Parathyroid adenoma (tissue), 2 donors: ENCODE measurements at regions not wholly inside any gene's neighbourhood (a gene's known extent, or its start where the extent isn't known, plus 50 kb on each side); places are given as distances from the start of the nearest gene placed in this dataset.
"Not testable (repeated sequence)": the region's sequence is repeated elsewhere in the genome, so short reads cannot be mapped to it uniquely, and the experiment has no call there.

ENCODE experiments used
- H2AFZ ChIP-seq: fragments of 300-600 bp; sonication (generic); one replicate; pipeline ENCODE4 v1.7.0; 2017; ENCODE audit warnings: antibody characterized with exemption, mild to moderate bottlenecking
- H3K27ac ChIP-seq: fragments of 300-600 bp; sonication (generic); one replicate; pipeline ENCODE4 v1.7.0; 2017
- H3K27me3 ChIP-seq: fragments of 300-600 bp; sonication (generic); one replicate; pipeline ENCODE4 v1.7.0; 2017; ENCODE audit warnings: low read length; ENCODE audit not compliant: control insufficient read depth, insufficient read depth
- H3K36me3 ChIP-seq: fragments of 300-600 bp; sonication (generic); one replicate; pipeline ENCODE4 v1.7.0; 2017; ENCODE audit warnings: low read length; ENCODE audit not compliant: control insufficient read depth, insufficient read depth
- H3K4me1 ChIP-seq: fragments of 300-600 bp; sonication (generic); one replicate; pipeline ENCODE4 v1.7.0; 2017; ENCODE audit warnings: control low read depth
- H3K4me2 ChIP-seq: fragments of 300-600 bp; sonication (generic); one replicate; pipeline ENCODE4 v1.7.0; 2017; ENCODE audit warnings: low read length
- H3K4me3 ChIP-seq: fragments of 300-600 bp; sonication (generic); one replicate; pipeline ENCODE4 v1.7.0; 2017; ENCODE audit warnings: low read depth, low read length
- H3K79me2 ChIP-seq: fragments of 300-600 bp; sonication (generic); one replicate; pipeline ENCODE4 v1.7.0; 2017; ENCODE audit warnings: control low read depth
- H3K9ac ChIP-seq: fragments of 300-600 bp; sonication (generic); one replicate; pipeline ENCODE4 v1.7.0; 2017; ENCODE audit warnings: mild to moderate bottlenecking
- H3K9me3 ChIP-seq: fragments of 300-600 bp; sonication (generic); one replicate; pipeline ENCODE4 v1.7.0; 2017; ENCODE audit warnings: low read length; ENCODE audit not compliant: control insufficient read depth
- TF ChIP-seq, protein P1 (sequence below): fragments of 300-600 bp; sonication (generic); IDR thresholded peaks from one replicate; pipeline ENCODE4 v1.7.0; 2017; ENCODE audit warnings: antibody characterized with exemption, mild to moderate bottlenecking
- donor health status: primary hyperparathyroidism.

DNA sequence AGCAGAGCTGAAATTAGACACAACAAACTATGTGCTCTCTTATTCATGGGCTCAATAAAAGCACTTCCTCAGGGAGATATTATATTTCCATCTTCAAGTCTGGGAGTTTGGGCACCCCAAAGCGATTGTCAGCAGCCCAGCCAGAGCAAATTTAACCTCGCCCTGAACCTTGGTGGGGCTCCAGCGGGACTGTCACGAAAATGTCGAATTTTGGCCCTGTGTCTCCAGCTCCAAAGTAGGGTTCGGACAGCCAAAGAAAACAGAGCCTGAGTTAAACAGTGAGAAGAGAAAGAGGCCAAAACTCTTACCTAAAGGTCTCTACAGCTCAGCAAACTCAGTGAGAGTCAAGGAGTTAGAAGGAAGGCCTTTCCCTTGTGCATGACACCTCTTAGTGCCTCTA lies 432.9 kb downstream of the SPATA31D1 start:
- no peak overlapping the region for H2AFZ ChIP-seq
- H3K27me3 ChIP-seq = no peaks in the 10 kb centered on the region
- H3K36me3 ChIP-seq = no peaks in the 10 kb centered on the region
- H3K27ac ChIP-seq = no peak overlapping the region
- TF ChIP-seq, protein P1, sequence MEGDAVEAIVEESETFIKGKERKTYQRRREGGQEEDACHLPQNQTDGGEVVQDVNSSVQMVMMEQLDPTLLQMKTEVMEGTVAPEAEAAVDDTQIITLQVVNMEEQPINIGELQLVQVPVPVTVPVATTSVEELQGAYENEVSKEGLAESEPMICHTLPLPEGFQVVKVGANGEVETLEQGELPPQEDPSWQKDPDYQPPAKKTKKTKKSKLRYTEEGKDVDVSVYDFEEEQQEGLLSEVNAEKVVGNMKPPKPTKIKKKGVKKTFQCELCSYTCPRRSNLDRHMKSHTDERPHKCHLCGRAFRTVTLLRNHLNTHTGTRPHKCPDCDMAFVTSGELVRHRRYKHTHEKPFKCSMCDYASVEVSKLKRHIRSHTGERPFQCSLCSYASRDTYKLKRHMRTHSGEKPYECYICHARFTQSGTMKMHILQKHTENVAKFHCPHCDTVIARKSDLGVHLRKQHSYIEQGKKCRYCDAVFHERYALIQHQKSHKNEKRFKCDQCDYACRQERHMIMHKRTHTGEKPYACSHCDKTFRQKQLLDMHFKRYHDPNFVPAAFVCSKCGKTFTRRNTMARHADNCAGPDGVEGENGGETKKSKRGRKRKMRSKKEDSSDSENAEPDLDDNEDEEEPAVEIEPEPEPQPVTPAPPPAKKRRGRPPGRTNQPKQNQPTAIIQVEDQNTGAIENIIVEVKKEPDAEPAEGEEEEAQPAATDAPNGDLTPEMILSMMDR = no peak
- no peak overlapping the region for H3K4me3 ChIP-seq
- H3K4me2 ChIP-seq = no peak overlapping the region
- no peaks in the 10 kb centered on the region for H3K4me1 ChIP-seq
- H3K79me2 ChIP-seq = no peaks in the 10 kb centered on the region
- H3K9me3 ChIP-seq = no peaks in the 10 kb centered on the region
- H3K9ac ChIP-seq = no peak overlapping the region

DNA sequence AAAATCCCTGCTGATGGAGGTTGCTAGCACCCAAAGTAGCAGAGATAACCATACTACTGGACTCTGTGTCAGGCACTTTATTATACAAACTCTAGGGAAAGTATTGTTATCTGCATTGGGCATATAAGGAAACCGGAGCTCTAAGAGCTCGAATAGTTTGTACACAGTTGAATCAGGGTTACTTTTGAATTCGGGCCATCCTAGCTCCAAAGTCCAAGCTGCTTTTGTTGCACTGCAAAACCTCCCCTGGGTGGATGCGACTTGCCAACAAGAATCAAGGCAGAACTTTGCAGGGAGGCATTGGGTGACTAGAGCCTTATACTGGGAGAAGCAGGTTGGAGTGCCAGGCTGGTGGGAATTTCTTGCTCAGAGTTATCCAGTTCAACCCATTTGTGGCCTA lies 435.1 kb downstream of the SPATA31D1 start:
- no peaks in the 10 kb centered on the region for H3K36me3 ChIP-seq
- H3K4me1 ChIP-seq = no peaks in the 10 kb centered on the region
- H3K9me3 ChIP-seq = no peaks in the 10 kb centered on the region
- H3K4me3 ChIP-seq = no peak overlapping the region
- H3K79me2 ChIP-seq = no peaks in the 10 kb centered on the region
- no peaks in the 10 kb centered on the region for H3K27me3 ChIP-seq
- no peak overlapping the region for H3K9ac ChIP-seq
- TF ChIP-seq, protein P1 = no peak
- no peak overlapping the region for H2AFZ ChIP-seq
- no peak overlapping the region for H3K27ac ChIP-seq
- H3K4me2 ChIP-seq = no peak overlapping the region

DNA sequence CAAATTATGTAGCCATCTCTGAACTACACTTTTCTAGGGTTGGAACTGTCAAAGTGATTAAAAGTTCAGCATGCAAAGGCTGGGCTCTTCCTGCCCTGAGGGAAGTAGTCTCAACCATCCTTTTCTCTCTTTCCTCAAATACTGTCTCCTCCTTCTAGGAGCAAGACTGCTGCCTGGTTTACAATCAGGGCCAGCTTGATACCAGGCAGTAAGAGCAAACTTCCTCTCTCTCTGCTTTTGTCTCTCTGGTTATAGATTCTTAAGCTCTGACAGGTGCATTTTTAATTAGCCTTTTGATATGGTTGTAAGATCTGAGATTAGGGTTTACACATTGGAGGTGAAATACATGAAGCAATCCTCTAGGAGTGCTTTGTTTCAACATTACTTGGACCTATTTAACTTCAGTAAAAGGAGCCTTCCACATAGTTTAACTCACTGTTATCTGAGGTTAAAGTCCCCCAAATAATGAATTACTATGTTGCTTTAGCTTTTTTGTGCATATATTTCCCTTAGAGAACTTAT lies 436.1 kb downstream of the SPATA31D1 start:
- Histone ChIP-seq H3K9ac (no peak overlapping the region), H3K4me2 (no peak overlapping the region), H3K36me3 (no peaks in the 10 kb centered on the region), H3K4me3 (no peak overlapping the region), H3K9me3 (no peaks in the 10 kb centered on the region), H2AFZ (no peak overlapping the region), H3K27ac (no peak overlapping the region), H3K27me3 (no peaks in the 10 kb centered on the region), H3K79me2 (no peaks in the 10 kb centered on the region), H3K4me1 (no peaks in the 10 kb centered on the region)
- TF ChIP-seq, protein P1 = no peak

DNA sequence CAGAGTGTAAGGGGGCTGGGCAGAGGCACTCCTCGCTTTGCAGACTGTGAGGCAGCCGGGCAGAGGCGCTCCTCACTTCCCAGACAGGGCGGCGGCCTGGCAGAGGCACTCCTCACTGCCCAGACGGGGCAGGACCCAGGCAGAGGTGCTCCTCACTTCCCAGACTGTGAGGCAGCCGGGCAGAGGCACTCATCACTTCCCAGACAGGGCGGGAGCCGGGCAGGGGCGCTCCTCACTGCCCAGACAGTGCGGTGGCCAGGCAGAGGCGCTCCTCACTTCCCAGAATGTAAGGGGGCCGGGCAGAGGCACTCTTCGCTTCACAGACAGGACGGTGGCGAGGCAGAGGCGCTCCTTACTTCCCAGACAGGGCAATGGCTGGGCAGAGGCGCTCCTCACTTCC lies 442.5 kb downstream of the SPATA31D1 start:
- no peak overlapping the region for H3K9ac ChIP-seq
- no peaks in the 10 kb centered on the region for H3K27me3 ChIP-seq
- no peak overlapping the region for H2AFZ ChIP-seq
- no peak overlapping the region for H3K4me3 ChIP-seq
- H3K4me2 ChIP-seq = no peak overlapping the region
- H3K36me3 ChIP-seq = no peaks in the 10 kb centered on the region
- TF ChIP-seq, protein P1 = no peak
- no peaks in the 10 kb centered on the region for H3K4me1 ChIP-seq
- no peaks in the 10 kb centered on the region for H3K9me3 ChIP-seq
- no peaks in the 10 kb centered on the region for H3K79me2 ChIP-seq
- no peak overlapping the region for H3K27ac ChIP-seq

DNA sequence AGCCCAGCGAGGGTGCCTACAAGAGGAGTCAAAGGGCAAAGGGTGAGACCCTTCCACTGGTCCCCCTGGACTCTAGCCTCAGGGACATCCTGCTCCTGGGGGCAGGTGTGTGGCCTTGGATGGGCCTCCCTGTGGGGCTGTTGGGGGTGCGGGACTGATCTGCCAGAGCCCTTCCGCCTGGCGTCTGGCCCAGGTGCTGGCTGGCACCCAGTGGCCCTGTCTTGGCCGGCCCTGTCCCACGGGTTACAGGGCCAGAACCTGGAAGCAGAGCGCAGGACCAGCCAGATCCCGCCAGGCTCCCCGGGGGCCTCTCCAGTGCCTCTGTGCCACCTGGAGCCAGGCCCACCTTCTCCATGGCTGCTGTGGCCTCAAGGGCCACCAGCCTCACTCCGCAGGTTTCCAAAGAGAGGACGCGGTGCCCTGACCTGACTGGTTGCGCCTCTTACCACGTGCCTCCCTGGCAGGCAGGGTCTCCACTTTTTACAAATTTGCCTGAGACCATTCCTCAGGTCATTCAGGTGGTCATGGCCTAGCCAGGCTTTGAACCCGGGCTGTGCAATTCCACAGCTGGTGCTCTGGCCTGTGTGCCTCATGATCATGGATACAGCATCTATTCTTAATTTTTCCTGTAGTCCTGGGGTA lies 444.8 kb downstream of the SPATA31D1 start:
- H3K79me2 ChIP-seq, H3K4me1 ChIP-seq, H3K4me2 ChIP-seq, H3K9me3 ChIP-seq, H3K27me3 ChIP-seq, H2AFZ ChIP-seq, H3K36me3 ChIP-seq, H3K9ac ChIP-seq, H3K27ac ChIP-seq, H3K4me3 ChIP-seq: not testable (repeated sequence)
